GM12891 (cell line): ENCODE measurements at regions not wholly inside any gene's neighbourhood (a gene's known extent, or its start where the extent isn't known, plus 50 kb on each side); places are given as distances from the start of the nearest gene placed in this dataset.

ENCODE experiments used
- DNase-seq: peaks from one replicate; pipeline ENCODE4 v3.0.0; 2011; ENCODE audit warnings: low spot score; ENCODE audit not compliant: insufficient read length
- FAIRE-seq: peaks from 2 replicates; lab custom pipeline; 2011; peaks lifted over from hg19 to GRCh38; lab: Jason Lieb, UNC
- PAX5 ChIP-seq: IDR thresholded peaks from 2 replicates; pipeline ENCODE4 v1.6.1; 2011; ENCODE audit warnings: low read length, moderate library complexity, mild to moderate bottlenecking; ENCODE audit not compliant: insufficient read depth, severe bottlenecking
- POLR2A ChIP-seq: IDR thresholded peaks from 2 replicates; pipeline ENCODE4 v1.6.1; 2011; ENCODE audit warnings: low read depth, low read length, control low read depth
- POLR2AphosphoS5 ChIP-seq: IDR thresholded peaks from 2 replicates; pipeline ENCODE4 v1.6.1; 2011; ENCODE audit warnings: low read depth, low read length, control low read depth
- POU2F2 ChIP-seq: IDR thresholded peaks from 2 replicates; pipeline ENCODE4 v1.6.1; 2011; ENCODE audit warnings: low read depth, mild to moderate bottlenecking, control low read depth, low read length, moderate library complexity
- SPI1 ChIP-seq: IDR thresholded peaks from 2 replicates; pipeline ENCODE4 v1.6.1; 2011; ENCODE audit warnings: low read depth, low read length, control low read depth
- TAF1 ChIP-seq: IDR thresholded peaks from 2 replicates; pipeline ENCODE4 v1.6.1; 2011; ENCODE audit warnings: low read depth, low read length, control low read depth

- FAIRE-seq (no peak), DNase-seq (no peak)
- TF ChIP-seq SPI1 (no peak), POU2F2 (no peak), PAX5 (no peak), POLR2AphosphoS5 (no peak), POLR2A (no peak), TAF1 (no peak)
These were observed 325.5 kb downstream of the EN1 start for GRCh38 chr2:118521960-118522359.

GRCh38 chr2:118521272-118521671 is 326.2 kb downstream of the EN1 start:
- TF ChIP-seq POLR2A = no peak
- TF ChIP-seq PAX5 = no peak
- no peak for TF ChIP-seq TAF1
- no peak for TF ChIP-seq POLR2AphosphoS5
- TF ChIP-seq POU2F2 = no peak
- TF ChIP-seq SPI1 = no peak
- DNase-seq (no peak), FAIRE-seq (no peak)

- DNase-seq (no peak), FAIRE-seq (no peak)
- TF ChIP-seq PAX5 (no peak), SPI1 (no peak), POLR2A (no peak), TAF1 (no peak), POU2F2 (no peak), POLR2AphosphoS5 (no peak)
These were observed 327.2 kb downstream of the EN1 start for GRCh38 chr2:118520246-118520645.

GRCh38 chr2:118519511-118519910 is 327.9 kb downstream of the EN1 start:
- DNase-seq (no peak), FAIRE-seq (no peak)
- TF ChIP-seq POLR2A (no peak), POLR2AphosphoS5 (no peak), PAX5 (no peak), SPI1 (no peak), POU2F2 (no peak), TAF1 (no peak)

GRCh38 chr2:118510807-118511206 is 336.6 kb downstream of the EN1 start:
- DNase-seq (no peak), FAIRE-seq (no peak)
- TF ChIP-seq POLR2AphosphoS5 (no peak), TAF1 (no peak), PAX5 (no peak), POU2F2 (no peak), POLR2A (no peak), SPI1 (no peak)

GRCh38 chr2:118509319-118510004 is 338.0 kb downstream of the EN1 start:
- no peak for FAIRE-seq
- TF ChIP-seq POLR2A (no peak), PAX5 (no peak), TAF1 (no peak), SPI1 (no peak), POLR2AphosphoS5 (no peak), POU2F2 (no peak)
- no peak for DNase-seq

- no peak for DNase-seq
- no peak for FAIRE-seq
- TF ChIP-seq POU2F2 (no peak), SPI1 (no peak), TAF1 (no peak), POLR2A (no peak), PAX5 (no peak), POLR2AphosphoS5 (no peak)
These were observed 339.2 kb downstream of the EN1 start for GRCh38 chr2:118508282-118508681.

- TF ChIP-seq SPI1 = no peak
- TF ChIP-seq POU2F2 = no peak
- no peak for TF ChIP-seq PAX5
- TF ChIP-seq TAF1 = no peak
- TF ChIP-seq POLR2A = no peak
- TF ChIP-seq POLR2AphosphoS5 = no peak
- FAIRE-seq = no peak
- DNase-seq = no peak
These were observed 342.0 kb downstream of the EN1 start for GRCh38 chr2:118505436-118505835.

GRCh38 chr2:118502106-118502505 is 345.3 kb downstream of the EN1 start:
- no peak for FAIRE-seq
- no peak for DNase-seq
- TF ChIP-seq SPI1 = no peak
- no peak for TF ChIP-seq TAF1
- no peak for TF ChIP-seq POLR2AphosphoS5
- TF ChIP-seq POLR2A = no peak
- TF ChIP-seq POU2F2 = no peak
- TF ChIP-seq PAX5 = no peak

- no peak for TF ChIP-seq SPI1
- TF ChIP-seq POLR2AphosphoS5 = no peak
- TF ChIP-seq POLR2A = no peak
- TF ChIP-seq PAX5 = no peak
- no peak for TF ChIP-seq TAF1
- no peak for TF ChIP-seq POU2F2
- no peak for DNase-seq
- FAIRE-seq = no peak
These were observed 348.5 kb downstream of the EN1 start for GRCh38 chr2:118498943-118499342.
